Brain microvascular endothelial cell (primary cell): ENCODE measurements at regions not wholly inside any gene's neighbourhood (a gene's known extent, or its start where the extent isn't known, plus 50 kb on each side); places are given as distances from the start of the nearest gene placed in this dataset.

ENCODE experiments used
- DNase-seq: peaks from one replicate; pipeline ENCODE4 v3.0.0-alpha.2; 2020
- H3K27ac ChIP-seq: fragments of 250-450 bp; sonication (Bioruptor Pico); 2 replicates; pipeline ENCODE4 v1.5.1; 2020; ENCODE audit warnings: mild to moderate bottlenecking, moderate library complexity
- H3K27me3 ChIP-seq: fragments of 250-450 bp; sonication (Bioruptor Pico); replicated peaks from 2 replicates; pipeline ENCODE4 v1.5.1; 2020; ENCODE audit warnings: mild to moderate bottlenecking
- H3K36me3 ChIP-seq: fragments of 250-450 bp; sonication (Bioruptor Pico); replicated peaks from 2 replicates; pipeline ENCODE4 v1.5.1; 2020; ENCODE audit warnings: mild to moderate bottlenecking
- H3K4me3 ChIP-seq: 2 replicates; pipeline ENCODE4 v1.5.1; 2011; ENCODE audit warnings: low read depth, mild to moderate bottlenecking, control low read depth, low read length, moderate library complexity
- in situ Hi-C: cut with HindIII; loops from 2 replicates; pipeline ENCODE4 v1.10.0; 2017; ENCODE audit warnings: low sequenced_read_pairs, low pct_ligation_motif_present
- TF ChIP-seq, protein P1 (sequence below): IDR thresholded peaks from 2 replicates; pipeline ENCODE4 v1.5.1; 2011; ENCODE audit warnings: low read depth, mild to moderate bottlenecking, moderate library complexity, low read length, control low read depth, inconsistent platforms; ENCODE audit errors: missing control alignments

- H3K4me3 ChIP-seq: no peak overlapping the region
- H3K27me3 ChIP-seq: no peaks in the 10 kb centered on the region
- TF ChIP-seq, protein P1, sequence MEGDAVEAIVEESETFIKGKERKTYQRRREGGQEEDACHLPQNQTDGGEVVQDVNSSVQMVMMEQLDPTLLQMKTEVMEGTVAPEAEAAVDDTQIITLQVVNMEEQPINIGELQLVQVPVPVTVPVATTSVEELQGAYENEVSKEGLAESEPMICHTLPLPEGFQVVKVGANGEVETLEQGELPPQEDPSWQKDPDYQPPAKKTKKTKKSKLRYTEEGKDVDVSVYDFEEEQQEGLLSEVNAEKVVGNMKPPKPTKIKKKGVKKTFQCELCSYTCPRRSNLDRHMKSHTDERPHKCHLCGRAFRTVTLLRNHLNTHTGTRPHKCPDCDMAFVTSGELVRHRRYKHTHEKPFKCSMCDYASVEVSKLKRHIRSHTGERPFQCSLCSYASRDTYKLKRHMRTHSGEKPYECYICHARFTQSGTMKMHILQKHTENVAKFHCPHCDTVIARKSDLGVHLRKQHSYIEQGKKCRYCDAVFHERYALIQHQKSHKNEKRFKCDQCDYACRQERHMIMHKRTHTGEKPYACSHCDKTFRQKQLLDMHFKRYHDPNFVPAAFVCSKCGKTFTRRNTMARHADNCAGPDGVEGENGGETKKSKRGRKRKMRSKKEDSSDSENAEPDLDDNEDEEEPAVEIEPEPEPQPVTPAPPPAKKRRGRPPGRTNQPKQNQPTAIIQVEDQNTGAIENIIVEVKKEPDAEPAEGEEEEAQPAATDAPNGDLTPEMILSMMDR: no peak
- H3K36me3 ChIP-seq: no peaks in the 10 kb centered on the region
- no peak for DNase-seq
- in situ Hi-C loops: no loop called here
- H3K27ac ChIP-seq: no peak overlapping the region
Measured at GRCh38 chr2:200735061-200735460, 76.6 kb upstream of the BZW1 start.

GRCh38 chr2:200736646-200737274, 75.0 kb upstream of the BZW1 start:
- Histone ChIP-seq H3K36me3 (no peaks in the 10 kb centered on the region), H3K4me3 (no peak overlapping the region), H3K27me3 (no peaks in the 10 kb centered on the region), H3K27ac (no peak overlapping the region)
- in situ Hi-C loops: no loop called here
- TF ChIP-seq, protein P1: no peak
- no peak for DNase-seq

DNA sequence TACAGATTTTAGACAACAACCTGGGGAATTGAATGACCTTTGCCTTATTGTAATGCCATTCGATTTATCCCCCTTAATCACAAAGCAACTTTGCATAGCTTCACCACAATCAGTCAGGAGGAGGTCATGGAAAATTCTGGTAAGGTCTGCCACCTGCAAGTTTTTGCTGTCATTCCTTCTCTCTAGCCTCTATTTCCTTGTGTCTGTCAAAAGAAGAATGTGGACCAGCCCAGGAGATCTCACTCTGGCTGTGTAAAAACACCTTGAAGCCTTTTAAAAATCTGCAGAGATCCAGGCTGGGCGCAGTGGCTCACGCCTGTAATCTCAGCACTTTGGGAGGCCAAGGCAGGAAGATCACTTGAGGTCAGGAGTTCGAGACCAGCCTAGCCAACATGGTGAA, 74.1 kb upstream of the BZW1 start:
- Histone ChIP-seq H3K36me3 (no peaks in the 10 kb centered on the region), H3K27ac (no peak overlapping the region), H3K27me3 (no peaks in the 10 kb centered on the region), H3K4me3 (no peak overlapping the region)
- TF ChIP-seq, protein P1: no peak
- in situ Hi-C loops: no loop called here
- DNase-seq: no peak

- in situ Hi-C loops: no loop called here
- Histone ChIP-seq H3K4me3 (no peak overlapping the region), H3K36me3 (no peaks in the 10 kb centered on the region), H3K27ac (no peak overlapping the region), H3K27me3 (no peaks in the 10 kb centered on the region)
- TF ChIP-seq, protein P1: no peak
- DNase-seq: no peak
Measured at GRCh38 chr2:200738590-200738989, 73.1 kb upstream of the BZW1 start.

DNA sequence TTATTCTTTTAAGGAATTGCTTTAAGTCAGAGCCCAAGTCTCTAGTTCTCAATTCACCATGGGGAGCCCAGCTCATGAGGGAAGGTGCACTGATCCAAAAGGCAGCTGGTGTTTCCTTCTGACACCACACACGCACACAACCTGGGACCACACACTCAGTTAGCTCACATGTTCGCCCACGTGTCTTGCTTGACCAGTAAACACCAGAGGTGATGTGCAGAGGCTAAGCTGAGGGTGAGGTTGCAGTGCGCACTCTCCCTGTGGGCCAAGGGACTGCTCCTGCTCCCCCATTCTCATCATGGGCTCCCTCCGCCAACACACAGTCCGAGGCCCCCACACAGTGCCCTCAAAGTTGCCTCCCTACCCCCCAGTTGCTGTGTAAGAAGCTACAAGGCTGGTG, 70.8 kb upstream of the BZW1 start:
- Histone ChIP-seq H3K36me3 (no peaks in the 10 kb centered on the region), H3K27ac (no peak overlapping the region), H3K4me3 (no peak overlapping the region), H3K27me3 (no peaks in the 10 kb centered on the region)
- no peak for DNase-seq
- in situ Hi-C loops: no loop called here
- TF ChIP-seq, protein P1: no peak
